ENCODE measurements at regions not wholly inside any gene's neighbourhood (a gene's known extent, or its start where the extent isn't known, plus 50 kb on each side); places are given as distances from the start of the nearest gene placed in this dataset.

- TF ChIP-seq TAF1 (IDR thresholded peaks at IDR 0.05; ENCODE audit: low read depth, low read length) (no peak), POLR2AphosphoS5 (IDR thresholded peaks at IDR 0.05; ENCODE audit: low read depth, low read length) (no peak), SPI1 (IDR thresholded peaks at IDR 0.05; ENCODE audit: low read depth, low read length) (no peak), POLR2A (IDR thresholded peaks at IDR 0.05; ENCODE audit: low read depth, low read length) (no peak)
These were observed 1231.3 kb upstream of the CDH18 start for GRCh38 chr5:21219251-21219650.

All from GM12891 (cell line).